RWPE2 (cell line): ENCODE measurements at regions not wholly inside any gene's neighbourhood (a gene's known extent, or its start where the extent isn't known, plus 50 kb on each side); places are given as distances from the start of the nearest gene placed in this dataset.
A peak's percentile ranks its signal among the peaks of the same experiment; 100 is the strongest.

Experiments
- ATAC-seq: fragments of 200-7000 bp; cut with Tn5 transposase; 3 replicates; pipeline ENCODE4 v1.9.1; 2021; ENCODE audit warnings: low read depth
- DNase-seq: peaks from one replicate; pipeline ENCODE4 v3.0.0-alpha.2; 2020; ENCODE audit warnings: low spot score
- H3K27ac ChIP-seq: fragments of 450-650 bp; 2 replicates; pipeline ENCODE4 v1.5.1; 2017; ENCODE audit warnings: mild to moderate bottlenecking; ENCODE audit not compliant: poor library complexity, severe bottlenecking
- H3K27me3 ChIP-seq: fragments of 250-450 bp; sonication (Bioruptor Pico); 2 replicates; pipeline ENCODE4 v1.5.1; 2021; ENCODE audit warnings: mild to moderate bottlenecking, moderate library complexity; ENCODE audit not compliant: insufficient read depth, poor library complexity, severe bottlenecking
- H3K36me3 ChIP-seq: fragments of 250-450 bp; sonication (Bioruptor Pico); 2 replicates; pipeline ENCODE4 v1.5.1; 2020; ENCODE audit warnings: low read depth, mild to moderate bottlenecking, moderate library complexity
- H3K4me1 ChIP-seq: fragments of 250-450 bp; sonication (Bioruptor Pico); 2 replicates; pipeline ENCODE4 v1.5.1; 2021; ENCODE audit warnings: mild to moderate bottlenecking, moderate library complexity; ENCODE audit not compliant: insufficient read depth, poor library complexity, severe bottlenecking
- H3K4me3 ChIP-seq: fragments of 250-450 bp; sonication (Bioruptor Pico); 2 replicates; pipeline ENCODE4 v1.5.1; 2021; ENCODE audit warnings: mild to moderate bottlenecking, moderate library complexity; ENCODE audit not compliant: severe bottlenecking
- H3K9me3 ChIP-seq: fragments of 250-450 bp; sonication (Bioruptor Pico); 2 replicates; pipeline ENCODE4 v1.5.1; 2021; ENCODE audit warnings: mild to moderate bottlenecking, moderate library complexity; ENCODE audit not compliant: severe bottlenecking
- TF ChIP-seq, protein P1 (sequence below): fragments of 450-650 bp; IDR thresholded peaks from one replicate; pipeline ENCODE4 v1.5.1; 2017; ENCODE audit warnings: mild to moderate bottlenecking, moderate library complexity; ENCODE audit not compliant: poor library complexity, severe bottlenecking

DNA sequence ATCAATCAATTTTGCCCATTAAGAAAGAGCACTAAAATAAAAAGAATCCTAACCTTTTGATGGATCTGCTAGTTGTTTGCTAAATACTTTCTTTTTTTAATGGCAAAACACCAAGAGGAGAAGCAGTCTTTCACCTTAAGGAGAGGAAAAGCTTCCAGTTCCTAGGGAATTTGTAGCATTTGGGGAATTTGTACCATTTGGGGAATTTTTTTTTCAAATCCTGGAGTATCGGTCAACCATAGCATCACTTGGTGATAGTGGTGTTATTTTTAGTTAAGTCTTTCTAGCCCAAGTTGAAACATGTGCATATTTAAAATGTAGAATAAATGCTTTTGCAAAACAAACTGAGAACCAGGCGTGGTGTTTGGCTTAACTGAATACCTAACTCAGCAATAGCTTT is 117.5 kb upstream of the SEMA6D start:
- no peaks in the 10 kb centered on the region for H3K4me1 ChIP-seq
- H3K27ac ChIP-seq: no peak overlapping the region
- DNase-seq (no peak), ATAC-seq (no peak)
- H3K9me3 ChIP-seq: no peaks in the 10 kb centered on the region
- H3K4me3 ChIP-seq: no peak overlapping the region
- no peaks in the 10 kb centered on the region for H3K36me3 ChIP-seq
- H3K27me3 ChIP-seq: no peaks in the 10 kb centered on the region
- TF ChIP-seq, protein P1, sequence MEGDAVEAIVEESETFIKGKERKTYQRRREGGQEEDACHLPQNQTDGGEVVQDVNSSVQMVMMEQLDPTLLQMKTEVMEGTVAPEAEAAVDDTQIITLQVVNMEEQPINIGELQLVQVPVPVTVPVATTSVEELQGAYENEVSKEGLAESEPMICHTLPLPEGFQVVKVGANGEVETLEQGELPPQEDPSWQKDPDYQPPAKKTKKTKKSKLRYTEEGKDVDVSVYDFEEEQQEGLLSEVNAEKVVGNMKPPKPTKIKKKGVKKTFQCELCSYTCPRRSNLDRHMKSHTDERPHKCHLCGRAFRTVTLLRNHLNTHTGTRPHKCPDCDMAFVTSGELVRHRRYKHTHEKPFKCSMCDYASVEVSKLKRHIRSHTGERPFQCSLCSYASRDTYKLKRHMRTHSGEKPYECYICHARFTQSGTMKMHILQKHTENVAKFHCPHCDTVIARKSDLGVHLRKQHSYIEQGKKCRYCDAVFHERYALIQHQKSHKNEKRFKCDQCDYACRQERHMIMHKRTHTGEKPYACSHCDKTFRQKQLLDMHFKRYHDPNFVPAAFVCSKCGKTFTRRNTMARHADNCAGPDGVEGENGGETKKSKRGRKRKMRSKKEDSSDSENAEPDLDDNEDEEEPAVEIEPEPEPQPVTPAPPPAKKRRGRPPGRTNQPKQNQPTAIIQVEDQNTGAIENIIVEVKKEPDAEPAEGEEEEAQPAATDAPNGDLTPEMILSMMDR: no peak

- Histone ChIP-seq H3K4me3 (no peak overlapping the region), H3K4me1 (no peaks in the 10 kb centered on the region), H3K27me3 (no peaks in the 10 kb centered on the region), H3K27ac (no peak overlapping the region), H3K9me3 (no peaks in the 10 kb centered on the region), H3K36me3 (no peaks in the 10 kb centered on the region)
- DNase-seq (no peak), ATAC-seq (no peak)
- TF ChIP-seq, protein P1: no peak
These were observed 115.2 kb upstream of the SEMA6D start for GRCh38 chr15:47602121-47602520.

- DNase-seq: no peak
- H3K36me3 ChIP-seq: no peaks in the 10 kb centered on the region
- no peaks in the 10 kb centered on the region for H3K4me1 ChIP-seq
- peak; percentile 80; the same call in 2 of the 3 replicates for ATAC-seq
- H3K27me3 ChIP-seq: no peaks in the 10 kb centered on the region
- no peak overlapping the region for H3K27ac ChIP-seq
- TF ChIP-seq, protein P1: no peak
- no peak overlapping the region for H3K4me3 ChIP-seq
- no peaks in the 10 kb centered on the region for H3K9me3 ChIP-seq
These were observed 114.3 kb upstream of the SEMA6D start for GRCh38 chr15:47603026-47603425.

DNA sequence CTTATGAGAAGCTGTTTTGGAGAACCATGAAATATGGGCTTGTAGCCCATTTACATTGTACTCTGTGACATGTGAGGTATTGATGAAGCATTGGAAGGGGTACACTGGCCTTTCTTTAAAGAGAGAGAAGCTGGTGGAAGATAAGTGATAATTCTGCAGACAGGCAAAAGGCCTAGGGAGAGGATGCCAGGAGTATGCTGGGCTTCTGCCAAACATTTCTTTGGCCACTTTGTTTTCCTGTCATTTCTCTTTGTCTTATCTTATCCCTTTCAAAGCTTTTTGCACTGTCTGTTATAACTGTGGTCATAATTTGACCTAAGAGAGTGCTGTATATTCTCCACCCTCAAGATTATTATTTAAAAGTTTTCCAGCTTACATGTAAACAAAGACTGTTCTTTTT is 109.6 kb upstream of the SEMA6D start:
- Histone ChIP-seq H3K27me3 (no peaks in the 10 kb centered on the region), H3K4me3 (no peak overlapping the region), H3K27ac (no peak overlapping the region), H3K9me3 (peaks cover 2% of the 10 kb centered on the region), H3K4me1 (no peaks in the 10 kb centered on the region), H3K36me3 (no peaks in the 10 kb centered on the region)
- TF ChIP-seq, protein P1: no peak
- ATAC-seq (no peak), DNase-seq (no peak)

- DNase-seq (no peak), ATAC-seq (0 out of 3 replicates have a peak, but pooled peaks have one; percentile 23)
- H3K27me3 ChIP-seq: no peaks in the 10 kb centered on the region
- no peaks in the 10 kb centered on the region for H3K4me1 ChIP-seq
- H3K36me3 ChIP-seq: no peaks in the 10 kb centered on the region
- no peak overlapping the region for H3K4me3 ChIP-seq
- peaks cover 2% of the 10 kb centered on the region for H3K9me3 ChIP-seq
- TF ChIP-seq, protein P1: no peak
- no peak overlapping the region for H3K27ac ChIP-seq
These were observed 107.6 kb upstream of the SEMA6D start for GRCh38 chr15:47609693-47610092.
